ENCODE measurements at regions not wholly inside any gene's neighbourhood (a gene's known extent, or its start where the extent isn't known, plus 50 kb on each side); places are given as distances from the start of the nearest gene placed in this dataset.

- H3K36me3 ChIP-seq: no peaks in the 10 kb centered on the region
- no peak for TF ChIP-seq CTCF (IDR thresholded peaks at IDR 0.05; ENCODE audit: low read depth, low read length)
- no peak overlapping the region for H3K4me3 ChIP-seq
- H3K9me3 ChIP-seq (ENCODE audit: low read depth): no peaks in the 10 kb centered on the region
- no peak for DNase-seq (ENCODE audit: low read depth in 1 of 2, low spot score in 1 of 2)
- H3K27me3 ChIP-seq: no peaks in the 10 kb centered on the region
- no peak overlapping the region for H3K27ac ChIP-seq
- H3K4me1 ChIP-seq (ENCODE audit: low read depth): no peaks in the 10 kb centered on the region
Measured at GRCh38 chr22:49205483-49205800, 622.2 kb downstream of the BRD1 start.

DNA sequence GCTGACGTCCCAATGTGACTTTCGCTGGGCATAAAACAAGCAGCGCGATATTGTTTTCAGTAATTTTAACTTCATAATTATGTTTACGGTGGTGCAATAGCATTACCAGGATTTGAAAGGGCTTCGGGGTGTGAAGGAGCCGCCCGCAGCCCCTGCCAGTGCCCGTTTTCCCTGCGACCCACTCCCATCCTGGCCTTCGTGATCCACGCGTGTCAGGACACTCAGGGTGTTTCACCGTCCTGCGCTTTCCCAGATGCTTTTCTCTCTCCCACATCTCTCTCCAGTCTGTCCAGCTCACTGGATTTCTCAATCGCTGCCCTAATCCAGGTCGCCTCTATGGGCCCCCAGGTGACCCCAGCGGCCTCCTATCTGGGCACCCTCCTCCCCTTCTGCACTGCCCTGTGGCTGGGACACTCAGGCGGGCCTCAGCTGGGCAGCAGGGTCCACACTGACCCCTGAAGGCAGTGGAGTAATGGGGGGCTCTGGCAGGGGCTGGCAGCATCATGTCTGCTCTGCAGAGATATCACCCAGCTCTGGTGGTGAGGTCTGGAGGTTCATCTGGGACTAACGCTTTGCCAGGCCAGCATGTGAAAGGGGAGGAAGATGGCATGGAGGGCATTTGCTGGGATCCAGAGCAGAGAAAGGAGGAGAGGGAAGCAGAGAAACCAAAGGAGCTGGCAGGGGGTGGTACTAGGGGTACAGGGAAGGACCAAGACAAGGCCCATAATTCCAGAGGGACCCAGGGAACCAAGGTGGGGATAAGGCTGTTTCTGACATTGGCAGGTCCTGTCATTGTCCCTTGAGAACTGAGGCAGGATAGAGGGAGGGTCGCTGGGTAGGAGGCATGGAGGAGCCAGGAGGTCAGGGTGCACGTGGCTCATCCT is 622.8 kb downstream of the BRD1 start:
- Histone ChIP-seq H3K9me3 (ENCODE audit: low read depth) (no peaks in the 10 kb centered on the region), H3K4me1 (ENCODE audit: low read depth) (no peaks in the 10 kb centered on the region), H3K4me3 (no peak overlapping the region), H3K36me3 (no peaks in the 10 kb centered on the region), H3K27me3 (no peaks in the 10 kb centered on the region), H3K27ac (no peak overlapping the region)
- no peak for DNase-seq (ENCODE audit: low read depth in 1 of 2, low spot score in 1 of 2)
- TF ChIP-seq CTCF (IDR thresholded peaks at IDR 0.05; ENCODE audit: low read depth, low read length): no peak

- Histone ChIP-seq H3K9me3 (ENCODE audit: low read depth) (no peaks in the 10 kb centered on the region), H3K27ac (no peak overlapping the region), H3K27me3 (no peaks in the 10 kb centered on the region), H3K4me3 (no peak overlapping the region), H3K4me1 (ENCODE audit: low read depth) (no peaks in the 10 kb centered on the region), H3K36me3 (no peaks in the 10 kb centered on the region)
- no peak for TF ChIP-seq CTCF (IDR thresholded peaks at IDR 0.05; ENCODE audit: low read depth, low read length)
- no peak for DNase-seq (ENCODE audit: low read depth in 1 of 2, low spot score in 1 of 2)
Measured at GRCh38 chr22:49203859-49204598, 623.6 kb downstream of the BRD1 start.

DNA sequence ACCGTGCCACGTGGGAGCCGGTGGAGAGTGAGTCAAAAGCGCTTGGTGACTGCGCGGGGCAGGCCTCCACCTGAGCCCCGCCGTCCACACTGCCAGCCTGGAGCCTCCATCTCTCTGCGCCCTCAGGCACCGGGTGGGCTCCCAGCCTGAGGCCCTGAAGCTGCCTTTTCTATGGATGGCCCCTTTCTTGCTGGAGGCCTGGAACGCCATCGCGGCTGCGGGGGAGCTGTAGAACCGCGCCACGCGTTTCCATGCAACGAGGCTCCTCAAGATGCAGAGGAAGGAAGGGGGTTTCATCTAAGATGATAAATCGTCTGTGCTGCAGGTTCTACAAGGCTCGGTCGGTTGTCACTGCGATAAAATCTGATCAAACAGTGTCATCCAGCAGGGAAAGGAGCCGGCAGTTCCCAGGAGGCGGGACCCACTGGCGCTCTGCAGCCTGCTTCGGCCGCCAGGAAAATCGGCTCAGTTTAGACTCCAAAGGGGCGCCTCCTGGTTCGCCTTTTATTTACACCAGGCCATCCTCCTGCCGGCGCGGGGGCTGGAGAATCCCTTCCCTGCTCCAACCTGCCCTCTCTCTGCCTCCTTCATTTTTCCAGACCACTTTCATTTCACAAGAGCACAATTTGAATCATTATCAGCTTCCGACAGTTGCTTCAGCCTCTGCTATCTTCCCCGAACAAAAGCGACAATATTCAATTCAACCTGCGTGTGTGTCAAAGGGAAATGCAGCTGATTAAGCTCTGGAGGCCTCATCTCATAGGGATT is 624.4 kb downstream of the BRD1 start:
- Histone ChIP-seq H3K36me3 (no peaks in the 10 kb centered on the region), H3K4me3 (no peak overlapping the region), H3K4me1 (ENCODE audit: low read depth) (no peaks in the 10 kb centered on the region), H3K27ac (no peak overlapping the region), H3K27me3 (no peaks in the 10 kb centered on the region), H3K9me3 (ENCODE audit: low read depth) (no peaks in the 10 kb centered on the region)
- no peak for DNase-seq (ENCODE audit: low read depth in 1 of 2, low spot score in 1 of 2)
- TF ChIP-seq CTCF (IDR thresholded peaks at IDR 0.05; ENCODE audit: low read depth, low read length): no peak

DNA sequence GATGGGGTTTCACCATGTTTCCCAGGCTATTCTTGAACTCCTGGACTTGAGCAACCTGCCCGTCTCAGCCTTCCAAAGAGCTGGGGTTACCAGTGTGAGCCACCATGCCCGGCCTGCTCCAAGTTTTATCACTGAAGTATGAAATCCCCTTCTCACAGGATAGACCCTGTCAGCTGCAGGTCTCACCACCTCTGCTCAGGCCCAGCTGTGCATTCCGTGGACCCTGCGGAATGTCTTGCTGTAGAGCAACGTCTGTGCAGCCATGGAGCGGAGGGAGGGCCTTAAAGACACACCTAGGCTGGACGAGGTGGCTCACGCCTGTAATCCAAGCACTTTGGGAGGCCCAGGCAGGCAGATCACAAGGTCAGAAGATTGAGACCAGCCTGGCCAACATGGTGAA is 625.4 kb downstream of the BRD1 start:
- no peak overlapping the region for H3K27ac ChIP-seq
- H3K36me3 ChIP-seq: no peaks in the 10 kb centered on the region
- no peaks in the 10 kb centered on the region for H3K4me1 ChIP-seq (ENCODE audit: low read depth)
- no peak for DNase-seq (ENCODE audit: low read depth in 1 of 2, low spot score in 1 of 2)
- H3K27me3 ChIP-seq: peaks cover 4% of the 10 kb centered on the region
- no peaks in the 10 kb centered on the region for H3K9me3 ChIP-seq (ENCODE audit: low read depth)
- H3K4me3 ChIP-seq: no peak overlapping the region
- TF ChIP-seq CTCF (IDR thresholded peaks at IDR 0.05; ENCODE audit: low read depth, low read length): no peak
